GM21515 (cell line): ENCODE measurements at regions not wholly inside any gene's neighbourhood (a gene's known extent, or its start where the extent isn't known, plus 50 kb on each side); places are given as distances from the start of the nearest gene placed in this dataset.
"Not testable (repeated sequence)": the region's sequence is repeated elsewhere in the genome, so short reads cannot be mapped to it uniquely, and the experiment has no call there.

Experiments
- ATAC-seq: cut with Tn5 transposase; IDR thresholded peaks from one replicate; pipeline ENCODE4 v1.9.1; 2021; ENCODE audit not compliant: unreplicated experiment

DNA sequence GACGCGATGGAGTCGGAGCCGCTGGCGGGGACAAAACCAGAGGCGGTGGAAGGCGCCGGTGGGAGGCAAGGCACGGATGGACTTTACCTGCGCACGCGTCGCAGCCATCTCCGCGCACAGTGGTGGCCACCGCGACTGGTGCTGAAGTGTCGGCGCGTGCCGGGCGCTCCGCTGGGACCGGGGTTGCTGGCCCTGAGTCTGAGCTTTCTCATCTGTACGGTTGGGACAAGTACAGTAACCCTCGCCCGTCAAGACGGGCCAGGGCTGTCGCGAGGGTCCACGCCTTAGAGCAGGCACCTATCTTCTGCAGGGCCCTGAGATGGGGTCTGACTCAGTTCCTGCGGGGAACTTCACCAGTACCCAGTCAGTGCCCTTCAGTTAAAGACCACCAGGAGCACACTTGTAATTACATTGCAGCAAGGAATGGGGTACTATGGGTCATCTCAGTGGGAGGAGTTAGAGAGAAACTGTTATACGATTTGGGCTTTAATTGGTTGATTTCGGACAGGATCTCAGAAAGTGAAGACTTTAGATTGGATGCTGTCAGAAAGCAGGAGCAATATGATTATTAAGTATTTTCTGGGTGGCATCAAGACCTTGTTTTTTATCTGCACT is 385.6 kb downstream of the SPATA31A6 start:
- ATAC-seq = not testable (repeated sequence)

DNA sequence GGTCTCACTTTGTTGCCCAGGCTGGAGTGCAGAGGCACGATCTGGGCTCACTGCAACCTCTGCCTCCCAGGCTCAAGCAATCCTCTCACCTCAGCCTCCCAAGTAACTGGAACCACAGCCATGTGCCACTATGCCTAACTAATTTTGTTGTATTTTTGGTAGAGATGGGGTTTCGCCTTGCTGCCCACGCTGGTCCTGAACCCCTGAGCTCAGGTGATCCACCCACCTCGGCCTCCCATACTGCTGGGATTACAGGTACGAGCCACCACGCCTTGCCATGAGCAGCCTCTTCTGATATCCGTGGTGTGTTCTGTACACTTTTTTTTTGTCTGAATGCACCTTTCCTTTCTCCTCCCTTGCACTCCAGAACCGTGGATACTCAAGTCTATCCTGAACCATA is 394.4 kb downstream of the SPATA31A6 start:
- ATAC-seq = not testable (repeated sequence)
